Right lobe of liver (tissue), 4 donors: ENCODE measurements at regions not wholly inside any gene's neighbourhood (a gene's known extent, or its start where the extent isn't known, plus 50 kb on each side); places are given as distances from the start of the nearest gene placed in this dataset.

Source experiments
- CTCF ChIP-seq, 4 donors: fragments of 200-600 bp in 3 of 4; fragments of 450-650 bp in 1 of 4; IDR thresholded peaks; one replicate each; pipeline versions ENCODE4 v1.5.1 to v1.8.0; 2016 to 2022; ENCODE audit warnings: antibody characterized with exemption in 4 of 4, mild to moderate bottlenecking in 2 of 4
- POLR2A ChIP-seq: fragments of 450-650 bp; IDR thresholded peaks from one replicate; pipeline ENCODE4 v1.6.1; 2017; ENCODE audit warnings: antibody characterized with exemption, mild to moderate bottlenecking
- donor health status: DM: no; HTN: no; CAD: no.
- donor health status: DM: no; HTN: no; CAD: no.
- donor health status: DM: no; HTN: yes; CAD: no.

GRCh38 chr14:32021341-32021740 lies 55.8 kb upstream of the ARHGAP5 start:
- TF ChIP-seq CTCF (IDR thresholded peaks at IDR 0.05): no peak
- TF ChIP-seq POLR2A: no peak
